GM10266 (cell line): ENCODE measurements at regions not wholly inside any gene's neighbourhood (a gene's known extent, or its start where the extent isn't known, plus 50 kb on each side); places are given as distances from the start of the nearest gene placed in this dataset.

Source experiments
- DNase-seq: peaks from one replicate; pipeline ENCODE4 v3.0.0; 2012; ENCODE audit errors: extremely low spot score
- CTCF ChIP-seq: IDR thresholded peaks from 2 replicates; pipeline ENCODE4 v1.5.1; 2012; ENCODE audit warnings: mild to moderate bottlenecking, low read depth; ENCODE audit not compliant: control insufficient read depth, insufficient read depth; ENCODE audit errors: missing control alignments

GRCh38 chr13:95360464-95361097, 59.3 kb upstream of the ABCC4 start:
- TF ChIP-seq CTCF: no peak
- DNase-seq: no peak

GRCh38 chr13:95361686-95362085, 60.4 kb upstream of the ABCC4 start:
- no peak for TF ChIP-seq CTCF
- no peak for DNase-seq

GRCh38 chr13:95362666-95363065, 61.4 kb upstream of the ABCC4 start:
- no peak for TF ChIP-seq CTCF
- no peak for DNase-seq

- TF ChIP-seq CTCF: no peak
- no peak for DNase-seq
These were observed 66.1 kb upstream of the ABCC4 start for GRCh38 chr13:95367309-95367843.

GRCh38 chr13:95368998-95369397, 67.7 kb upstream of the ABCC4 start:
- no peak for DNase-seq
- no peak for TF ChIP-seq CTCF

GRCh38 chr13:95375706-95376105, 74.5 kb upstream of the ABCC4 start:
- no peak for TF ChIP-seq CTCF
- DNase-seq: no peak

- TF ChIP-seq CTCF: no peak
- no peak for DNase-seq
These were observed 77.4 kb upstream of the ABCC4 start for GRCh38 chr13:95378603-95379002.
